ENCODE measurements at regions not wholly inside any gene's neighbourhood (a gene's known extent, or its start where the extent isn't known, plus 50 kb on each side); places are given as distances from the start of the nearest gene placed in this dataset.

DNA sequence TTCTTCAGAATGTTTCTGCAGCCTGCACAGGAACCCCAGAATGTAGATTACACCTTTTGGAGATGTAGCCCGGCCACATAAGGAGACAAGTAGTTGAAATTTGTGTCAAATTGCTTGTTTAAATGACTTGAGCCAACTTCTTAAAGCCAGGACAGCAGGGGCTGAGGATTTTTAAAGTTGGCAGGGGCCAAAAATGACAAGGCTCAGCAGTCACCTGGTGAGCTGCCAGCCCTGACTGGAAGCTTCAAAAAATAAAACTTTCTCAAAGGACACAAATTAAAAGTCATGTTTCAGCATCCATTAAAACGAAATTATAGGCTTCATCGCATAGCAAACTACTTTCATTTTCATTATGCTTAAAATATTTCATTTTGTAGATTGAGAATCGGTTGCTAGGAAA lies 340.3 kb upstream of the WWC1 start:
- DNase-seq, result no peak

DNA sequence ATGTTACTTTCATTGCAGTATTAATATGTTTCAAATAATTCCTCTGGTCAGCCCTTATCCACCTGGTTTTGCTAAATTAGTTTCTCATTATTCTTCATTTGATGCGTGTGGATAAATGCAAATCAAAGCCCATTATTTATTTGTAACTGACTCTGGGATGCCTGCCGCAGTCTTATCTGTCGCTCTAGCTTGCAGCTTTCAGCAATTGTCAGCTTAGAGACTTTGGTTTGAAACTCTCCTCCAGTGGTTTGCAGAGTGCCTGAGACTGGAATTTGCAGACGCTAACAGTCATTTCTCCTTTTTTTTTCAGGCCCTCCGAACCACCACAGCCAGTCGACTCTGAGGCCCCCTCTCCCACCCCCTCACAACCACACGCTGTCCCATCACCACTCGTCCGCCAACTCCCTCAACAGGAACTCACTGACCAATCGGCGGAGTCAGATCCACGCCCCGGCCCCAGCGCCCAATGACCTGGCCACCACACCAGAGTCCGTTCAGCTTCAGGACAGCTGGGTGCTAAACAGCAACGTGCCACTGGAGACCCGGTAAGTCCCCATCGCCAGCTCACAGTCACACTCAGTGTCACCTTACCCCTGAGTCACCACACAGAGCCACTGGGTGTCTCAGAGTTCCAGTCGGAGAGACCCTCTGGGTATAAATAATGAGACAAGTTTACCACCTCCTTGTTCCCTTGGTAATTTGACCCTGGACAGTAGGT lies 339.0 kb upstream of the WWC1 start:
- DNase-seq, result no peak

DNA sequence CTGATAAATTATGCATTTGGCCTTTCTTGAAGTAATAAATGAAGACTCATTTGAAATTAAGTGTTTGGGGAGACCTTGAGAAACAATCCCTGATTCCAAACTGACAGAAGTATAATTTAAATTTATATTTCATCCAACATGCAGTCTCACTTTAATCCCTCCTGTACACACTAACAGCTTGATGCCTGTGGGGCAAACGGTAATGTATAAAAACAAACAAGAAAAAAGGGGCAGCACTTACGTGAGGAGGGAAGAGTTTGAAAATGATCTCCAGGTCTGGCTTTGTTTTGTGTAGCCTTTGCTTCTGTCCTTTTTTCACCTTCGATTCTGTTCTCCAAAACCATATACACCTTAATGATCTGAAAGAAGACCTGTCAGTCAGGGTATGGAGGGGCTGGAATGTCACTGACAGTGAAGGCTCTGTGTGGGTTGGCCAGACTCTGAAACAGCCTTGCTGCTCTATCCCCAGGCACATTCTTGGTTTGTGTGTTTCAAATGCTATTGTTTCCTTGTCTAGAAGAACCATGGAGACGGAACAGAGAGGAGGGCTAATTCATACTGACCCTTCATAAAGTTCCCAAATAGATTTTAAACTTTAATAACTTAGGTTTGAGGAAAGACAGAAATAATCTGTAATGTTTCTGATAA lies 338.2 kb upstream of the WWC1 start:
- DNase-seq, result no peak

GRCh38 chr5:167961731-167962130 lies 329.7 kb upstream of the WWC1 start:
- DNase-seq, result no peak

GRCh38 chr5:167964529-167964928 lies 326.9 kb upstream of the WWC1 start:
- DNase-seq, result no peak

DNA sequence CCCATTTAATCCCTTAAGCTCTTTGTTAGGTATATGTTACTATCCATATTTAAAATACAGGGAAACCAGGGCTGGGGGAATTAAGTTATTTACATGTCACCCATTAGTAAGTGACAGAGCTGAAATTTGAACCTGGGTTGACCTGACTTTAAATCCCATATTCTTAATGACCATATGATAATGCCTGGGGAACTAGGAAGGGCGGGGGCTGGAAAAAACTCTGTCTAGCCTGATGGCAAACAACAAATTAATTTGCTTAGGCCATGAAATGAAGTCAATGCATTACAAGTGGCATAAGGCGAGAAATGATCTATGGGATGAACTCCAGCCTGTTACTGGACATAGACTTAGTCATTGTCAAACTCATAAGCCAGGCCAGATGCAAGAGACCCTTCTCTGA lies 325.7 kb upstream of the WWC1 start:
- DNase-seq, result no peak

GRCh38 chr5:167966979-167967378 lies 324.5 kb upstream of the WWC1 start:
- no peak for DNase-seq

- peak; percentile 54 for DNase-seq
Measured at GRCh38 chr5:167967494-167968177, 323.8 kb upstream of the WWC1 start.

DNA sequence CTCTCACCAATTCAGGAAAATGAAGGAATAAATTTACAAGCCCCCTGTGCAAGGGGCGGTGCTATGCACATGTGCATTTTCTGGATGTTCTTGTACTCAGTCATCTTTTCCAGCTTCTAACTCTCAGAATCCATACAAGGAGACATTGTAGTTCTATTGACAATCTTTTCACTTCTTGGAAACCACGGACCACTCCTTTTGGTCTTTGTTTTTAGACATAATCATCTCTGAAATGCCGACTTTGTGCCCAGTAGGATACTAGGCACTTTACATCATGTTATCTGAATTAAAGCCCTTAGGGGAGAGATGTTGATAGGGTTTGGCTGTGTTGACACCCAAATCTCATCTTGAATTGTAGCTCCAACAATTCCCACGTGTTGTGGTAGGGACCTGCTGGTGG lies 322.6 kb upstream of the WWC1 start:
- DNase-seq, result peak; percentile 53

DNA sequence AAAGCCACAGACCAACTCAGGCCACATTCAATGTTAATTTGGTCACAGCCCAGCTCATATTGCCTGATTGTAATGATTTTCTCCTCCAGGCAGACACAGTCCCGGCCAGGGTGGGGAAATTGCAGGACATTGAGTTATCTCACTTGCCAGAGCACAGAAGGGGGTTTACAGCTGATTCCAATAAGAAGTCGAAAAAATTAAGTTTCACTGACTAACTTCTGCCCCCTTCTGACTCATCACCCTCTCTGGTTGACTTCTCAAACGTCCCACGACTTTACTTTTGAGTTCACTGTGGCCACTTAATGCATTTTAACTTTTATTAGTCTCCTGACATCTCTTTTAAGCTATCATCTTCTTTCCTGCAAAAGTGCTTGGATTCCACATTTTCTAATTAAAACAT lies 321.4 kb upstream of the WWC1 start:
- DNase-seq, result peak; percentile 85

DNA sequence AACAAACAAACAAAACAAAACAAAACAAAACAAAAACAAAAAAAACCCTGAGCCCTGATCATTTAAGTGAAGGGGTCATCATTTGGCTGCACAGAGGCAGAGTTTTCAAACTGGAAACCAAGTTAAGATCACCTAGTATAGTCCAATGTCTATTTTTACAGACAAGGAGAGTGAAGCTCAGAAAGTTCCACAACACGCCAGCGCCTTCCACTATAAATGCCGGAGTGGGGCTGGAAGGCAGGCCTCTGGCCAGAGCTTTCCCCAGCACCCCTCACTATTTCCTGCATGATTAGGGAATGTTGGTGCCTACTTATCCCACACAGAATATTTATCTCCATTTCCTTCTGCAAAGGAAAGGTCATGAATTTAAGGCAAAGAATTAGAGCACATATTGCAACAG lies 319.7 kb upstream of the WWC1 start:
- DNase-seq, result no peak

- no peak for DNase-seq
Measured at GRCh38 chr5:167973126-167973525, 318.3 kb upstream of the WWC1 start.

DNA sequence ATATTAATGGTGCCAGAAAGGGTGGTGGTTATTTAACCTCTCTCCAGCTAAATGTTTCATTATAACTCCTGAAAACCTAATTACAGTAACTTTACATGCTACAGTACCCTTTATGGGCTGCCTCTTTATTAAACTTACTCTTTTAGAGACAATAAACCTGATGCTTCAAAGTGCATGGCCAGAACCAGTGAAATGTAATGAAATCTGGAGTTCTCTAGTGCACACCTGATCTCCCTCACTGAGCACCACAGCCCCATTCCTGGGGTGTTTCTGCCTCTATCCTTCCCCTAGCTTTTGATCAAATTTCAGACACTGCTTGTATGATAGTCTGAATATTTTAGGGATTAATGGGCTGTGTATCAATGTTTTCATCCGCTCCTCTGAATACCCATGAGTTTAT lies 306.5 kb upstream of the WWC1 start:
- DNase-seq, result no peak

- no peak for DNase-seq
Measured at GRCh38 chr5:167985373-167985772, 306.1 kb upstream of the WWC1 start.

GRCh38 chr5:167987490-167988280 lies 303.8 kb upstream of the WWC1 start:
- no peak for DNase-seq

- no peak for DNase-seq
Measured at GRCh38 chr5:167992868-167993267, 298.6 kb upstream of the WWC1 start.

DNA sequence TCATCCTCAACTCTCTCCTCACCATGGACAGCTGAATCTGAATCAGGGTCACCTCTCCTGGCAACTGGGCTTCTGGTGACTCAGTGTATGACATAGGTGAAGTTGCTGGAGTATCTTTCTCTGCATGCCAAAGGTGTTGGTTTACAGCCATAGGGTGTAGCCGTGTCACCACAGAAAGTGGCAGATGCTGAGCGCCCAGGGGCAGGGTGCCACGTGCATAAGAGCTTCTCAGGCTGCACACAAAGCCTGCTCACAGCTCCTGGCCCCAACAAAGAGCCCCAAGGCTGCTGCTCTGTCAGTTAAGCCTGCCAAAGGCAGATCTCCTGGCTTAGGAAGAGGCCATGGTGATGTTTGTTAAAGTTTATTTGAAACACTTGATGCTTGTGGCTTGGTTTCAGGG lies 297.7 kb upstream of the WWC1 start:
- no peak for DNase-seq

- DNase-seq, result no peak
Measured at GRCh38 chr5:167995844-167996425, 295.5 kb upstream of the WWC1 start.

GRCh38 chr5:167998148-167998767 lies 293.2 kb upstream of the WWC1 start:
- peak; percentile 68 for DNase-seq

- no peak for DNase-seq
Measured at GRCh38 chr5:167999182-167999581, 292.3 kb upstream of the WWC1 start.

GRCh38 chr5:168001318-168001717 lies 290.1 kb upstream of the WWC1 start:
- DNase-seq, result no peak

- peak; percentile 53 for DNase-seq
Measured at GRCh38 chr5:168002116-168002515, 289.3 kb upstream of the WWC1 start.

GRCh38 chr5:168005093-168005492 lies 286.4 kb upstream of the WWC1 start:
- DNase-seq, result no peak
